ENCODE measurements at regions not wholly inside any gene's neighbourhood (a gene's known extent, or its start where the extent isn't known, plus 50 kb on each side); places are given as distances from the start of the nearest gene placed in this dataset.
A peak's percentile ranks its signal among the peaks of the same experiment; 100 is the strongest.
"Not testable (repeated sequence)": the region's sequence is repeated elsewhere in the genome, so short reads cannot be mapped to it uniquely, and the experiment has no call there.

- DNase-seq (ENCODE audit: low read depth) = no peak
These were observed 368.3 kb upstream of the OLFM3 start for GRCh38 chr1:102365071-102365470.

- no peak for DNase-seq (ENCODE audit: low read depth)
These were observed 339.9 kb upstream of the OLFM3 start for GRCh38 chr1:102336602-102337001.

GRCh38 chr1:102318104-102318806, 321.5 kb upstream of the OLFM3 start:
- no peak for DNase-seq (ENCODE audit: low read depth)

- DNase-seq (ENCODE audit: low read depth) = no peak
These were observed 318.4 kb upstream of the OLFM3 start for GRCh38 chr1:102315096-102315495.

- DNase-seq (ENCODE audit: low read depth) = no peak
These were observed 299.4 kb upstream of the OLFM3 start for GRCh38 chr1:102296116-102296515.

GRCh38 chr1:102282955-102283354, 286.2 kb upstream of the OLFM3 start:
- no peak for DNase-seq (ENCODE audit: low read depth)

GRCh38 chr1:102262994-102263393, 266.3 kb upstream of the OLFM3 start:
- DNase-seq (ENCODE audit: low read depth) = peak; percentile 1

- DNase-seq (ENCODE audit: low read depth) = no peak
These were observed 256.2 kb upstream of the OLFM3 start for GRCh38 chr1:102252731-102253505.

GRCh38 chr1:102241431-102242338, 245.0 kb upstream of the OLFM3 start:
- DNase-seq (ENCODE audit: low read depth) = no peak

- no peak for DNase-seq (ENCODE audit: low read depth)
These were observed 242.5 kb upstream of the OLFM3 start for GRCh38 chr1:102239247-102239646.

- no peak for DNase-seq (ENCODE audit: low read depth)
These were observed 238.1 kb upstream of the OLFM3 start for GRCh38 chr1:102234753-102235359.

- DNase-seq (ENCODE audit: low read depth) = no peak
These were observed 222.7 kb upstream of the OLFM3 start for GRCh38 chr1:102219463-102219862.

GRCh38 chr1:102210891-102211290, 214.2 kb upstream of the OLFM3 start:
- DNase-seq (ENCODE audit: low read depth) = not testable (repeated sequence)

- DNase-seq (ENCODE audit: low read depth) = peak; percentile 7
These were observed 195.0 kb upstream of the OLFM3 start for GRCh38 chr1:102191723-102192122.

- no peak for DNase-seq (ENCODE audit: low read depth)
These were observed 193.7 kb upstream of the OLFM3 start for GRCh38 chr1:102190429-102190828.

GRCh38 chr1:102186536-102186935, 189.8 kb upstream of the OLFM3 start:
- DNase-seq (ENCODE audit: low read depth) = peak; percentile 2

- no peak for DNase-seq (ENCODE audit: low read depth)
These were observed 188.5 kb upstream of the OLFM3 start for GRCh38 chr1:102185260-102185659.

GRCh38 chr1:102184477-102184876, 187.8 kb upstream of the OLFM3 start:
- no peak for DNase-seq (ENCODE audit: low read depth)

- no peak for DNase-seq (ENCODE audit: low read depth)
These were observed 187.0 kb upstream of the OLFM3 start for GRCh38 chr1:102183711-102184110.

- no peak for DNase-seq (ENCODE audit: low read depth)
These were observed 186.0 kb upstream of the OLFM3 start for GRCh38 chr1:102182603-102183260.

GRCh38 chr1:102181341-102181740, 184.6 kb upstream of the OLFM3 start:
- no peak for DNase-seq (ENCODE audit: low read depth)

GRCh38 chr1:102178480-102178879, 181.8 kb upstream of the OLFM3 start:
- no peak for DNase-seq (ENCODE audit: low read depth)

Data from EH (cell line).